OCI-LY1 (cell line): ENCODE measurements at regions not wholly inside any gene's neighbourhood (a gene's known extent, or its start where the extent isn't known, plus 50 kb on each side); places are given as distances from the start of the nearest gene placed in this dataset.

ENCODE experiments used
- CTCF ChIP-seq: fragments of 200-600 bp; sonication (generic), shearing (Covaris generic); IDR thresholded peaks from 2 replicates; pipeline ENCODE4 v1.5.1; 2017; ENCODE audit warnings: mild to moderate bottlenecking, antibody characterized with exemption, low read length, moderate library complexity, mixed read lengths
- EZH2 ChIP-seq: fragments of 200-600 bp; sonication (generic), shearing (Covaris generic); IDR thresholded peaks from 2 replicates; pipeline ENCODE4 v1.8.0; 2017; ENCODE audit warnings: borderline replicate concordance, mixed run types, mild to moderate bottlenecking, antibody characterized with exemption, low read length, moderate library complexity, mixed read lengths

GRCh38 chr10:120172356-120172755 lies 279.8 kb downstream of the SEC23IP start:
- TF ChIP-seq CTCF: no peak
- no peak for TF ChIP-seq EZH2
